Gastroesophageal sphincter (tissue), 3 donors: ENCODE measurements at regions not wholly inside any gene's neighbourhood (a gene's known extent, or its start where the extent isn't known, plus 50 kb on each side); places are given as distances from the start of the nearest gene placed in this dataset.
"Not testable (repeated sequence)": the region's sequence is repeated elsewhere in the genome, so short reads cannot be mapped to it uniquely, and the experiment has no call there.

Experiments used
- CTCF ChIP-seq, 4 experiments: fragments of 200-600 bp in 2 of 4; fragments of 450-650 bp in 2 of 4; sonication (generic) in 1 of 4; IDR thresholded peaks; one replicate each; pipeline ENCODE4 v1.5.1; 2017 to 2019; ENCODE audit warnings: antibody characterized with exemption in 4 of 4, mild to moderate bottlenecking in 2 of 4, moderate library complexity in 2 of 4
- POLR2AphosphoS5 ChIP-seq: sonication (generic); formaldehyde crosslinking; IDR thresholded peaks from one replicate; pipeline ENCODE4 v1.6.1; 2017; ENCODE audit warnings: antibody characterized with exemption

DNA sequence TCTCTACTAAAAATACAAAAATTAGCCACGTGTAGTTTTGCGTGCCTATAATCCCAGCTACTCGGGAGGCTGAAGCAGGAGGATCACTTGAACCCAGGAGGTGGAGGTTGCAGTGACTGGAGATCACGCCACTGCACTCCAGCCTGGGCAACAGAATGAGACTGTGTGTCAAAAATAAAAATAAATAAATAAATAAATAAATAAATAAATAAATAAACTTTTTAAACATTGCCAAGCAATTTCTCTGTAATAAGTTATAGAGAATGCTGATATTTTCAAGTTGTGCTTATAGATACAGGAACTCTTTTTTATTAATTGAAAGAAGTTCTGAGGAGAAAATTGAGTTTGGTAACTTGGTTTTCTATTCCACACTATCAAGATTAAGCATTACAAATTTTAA lies 91.9 kb upstream of the ALDH1A1 start:
- TF ChIP-seq POLR2AphosphoS5; CTCF (IDR thresholded peaks at IDR 0.05): not testable (repeated sequence)
